ENCODE measurements at regions not wholly inside any gene's neighbourhood (a gene's known extent, or its start where the extent isn't known, plus 50 kb on each side); places are given as distances from the start of the nearest gene placed in this dataset.

- ChIA-PET CTCF (interaction anchor here (0.6 kb wide), 1 partner anchor 943 kb away, joined by 3 read pairs; no protein-coding TSS in a partner anchor), POLR2A (no interaction called here)
- H3K4me1 ChIP-seq (ENCODE audit: control insufficient read depth in 1 of 2, insufficient read depth in 2 of 2, low read depth in 1 of 2, low read length in 1 of 2), result peaks cover 0 to 10% of the 10 kb centered on the region in 2 experiments; a peak in 2 of 4 replicates
- WGBS (ENCODE audit: low lambda C conversion rate), result 83% methylated on average over 3 of the region's 3 CpGs
- H3F3A ChIP-seq (replicated peaks; ENCODE audit: insufficient read depth), result peaks cover 12% of the 10 kb centered on the region
- H3K27ac ChIP-seq (ENCODE audit: low read depth in 2 of 2, low read length in 1 of 2), result no peak overlapping the region
- DNase-seq, result no peak
- no peak for TF ChIP-seq TAF1 (IDR thresholded peaks at IDR 0.05; ENCODE audit: borderline replicate concordance, low read depth, low read length)
- peak; percentile 30 for TF ChIP-seq RAD21 (IDR thresholded peaks at IDR 0.05; ENCODE audit: low read length)
- H3K27me3 ChIP-seq (ENCODE audit: insufficient read depth), result no peaks in the 10 kb centered on the region
- no peak overlapping the region for H2AFZ ChIP-seq (ENCODE audit: low read depth)
- H3K9me3 ChIP-seq, result no peaks in the 10 kb centered on the region
- H3K9me2 ChIP-seq, result no peaks in the 10 kb centered on the region
- H3K79me2 ChIP-seq (ENCODE audit: insufficient read depth), result no peaks in the 10 kb centered on the region
- H3K9ac ChIP-seq, result no peak overlapping the region
- no peaks in the 10 kb centered on the region for H3K36me3 ChIP-seq (replicated peaks in 1 of 2; ENCODE audit: control insufficient read depth in 1 of 2, insufficient read depth in 2 of 2, low read length in 1 of 2)
- no peaks in the 10 kb centered on the region for H4K20me1 ChIP-seq (ENCODE audit: insufficient read depth)
- H3K4me3 ChIP-seq (ENCODE audit: low read depth in 2 of 2, low read length in 1 of 2), result no peak overlapping the region
- H3K4me2 ChIP-seq, result no peak overlapping the region
These were observed 252.9 kb upstream of the CBLB start for GRCh38 chr3:106121491-106122289.

- Histone ChIP-seq H3K36me3 (replicated peaks in 1 of 2; ENCODE audit: control insufficient read depth in 1 of 2, insufficient read depth in 2 of 2, low read length in 1 of 2) (no peaks in the 10 kb centered on the region), H3K4me1 (ENCODE audit: control insufficient read depth in 1 of 2, insufficient read depth in 2 of 2, low read depth in 1 of 2, low read length in 1 of 2) (peaks cover 0 to 10% of the 10 kb centered on the region in 2 experiments; a peak in 2 of 4 replicates), H3F3A (replicated peaks; ENCODE audit: insufficient read depth) (peaks cover 4% of the 10 kb centered on the region), H3K27ac (ENCODE audit: low read depth in 2 of 2, low read length in 1 of 2) (no peak overlapping the region), H3K9ac (no peak overlapping the region), H3K4me3 (ENCODE audit: low read depth in 2 of 2, low read length in 1 of 2) (no peak overlapping the region), H3K9me3 (no peaks in the 10 kb centered on the region), H2AFZ (ENCODE audit: low read depth) (no peak overlapping the region), H3K9me2 (no peaks in the 10 kb centered on the region), H3K4me2 (no peak overlapping the region), H4K20me1 (ENCODE audit: insufficient read depth) (no peaks in the 10 kb centered on the region), H3K27me3 (ENCODE audit: insufficient read depth) (no peaks in the 10 kb centered on the region), H3K79me2 (ENCODE audit: insufficient read depth) (no peaks in the 10 kb centered on the region)
- DNase-seq, result no peak
- TF ChIP-seq CTCF (IDR thresholded peaks at IDR 0.05), result no peak
- no peak for TF ChIP-seq SIN3A (IDR thresholded peaks at IDR 0.05; ENCODE audit: borderline replicate concordance, low read depth, low read length)
- no peak for TF ChIP-seq FOXJ3 (CRISPR knock-in tag; IDR thresholded peaks at IDR 0.05)
- no peak for TF ChIP-seq MEF2A (IDR thresholded peaks at IDR 0.05; ENCODE audit: borderline replicate concordance, low read depth)
- no peak for TF ChIP-seq YY1 (IDR thresholded peaks at IDR 0.05; ENCODE audit: low read depth)
- TF ChIP-seq ZBTB33 (IDR thresholded peaks at IDR 0.05; ENCODE audit: borderline replicate concordance, low read depth), result no peak
- TF ChIP-seq FOXM1 (IDR thresholded peaks at IDR 0.05; ENCODE audit: low read depth), result no peak
- TF ChIP-seq ELF1 (IDR thresholded peaks at IDR 0.05), result no peak
- no peak for TF ChIP-seq CHD2 (IDR thresholded peaks at IDR 0.05; ENCODE audit: low read length, partially characterized antibody)
- TF ChIP-seq MXI1 (IDR thresholded peaks at IDR 0.05; ENCODE audit: low read depth, low read length), result no peak
- TF ChIP-seq POLR2AphosphoS5 (IDR thresholded peaks at IDR 0.05; ENCODE audit: low read depth, low read length), result no peak
- TF ChIP-seq NRF1 (IDR thresholded peaks at IDR 0.05; ENCODE audit: low read depth, low read length), result no peak
- TF ChIP-seq EP300 (IDR thresholded peaks at IDR 0.05; ENCODE audit: borderline replicate concordance in 1 of 2, low read depth in 1 of 2, low read length in 1 of 2), result no peak
- no peak for TF ChIP-seq JUND (IDR thresholded peaks at IDR 0.05)
- no peak for TF ChIP-seq RAD21 (IDR thresholded peaks at IDR 0.05; ENCODE audit: low read length)
- no peak for TF ChIP-seq GABPA (IDR thresholded peaks at IDR 0.05; ENCODE audit: low read depth)
- ChIA-PET CTCF (no interaction called here), POLR2A (no interaction called here)
- 95% methylated on average over 1 of the region's 1 CpG for WGBS (ENCODE audit: low lambda C conversion rate)
These were observed 256.0 kb upstream of the CBLB start for GRCh38 chr3:106124818-106125217.

Data from SK-N-SH (cell line).